Calu3 (cell line): ENCODE measurements at regions not wholly inside any gene's neighbourhood (a gene's known extent, or its start where the extent isn't known, plus 50 kb on each side); places are given as distances from the start of the nearest gene placed in this dataset.

Source experiments
- BruUV-seq: library from RNA; stranded (reverse); fragments of 400-500 nt; replicated peaks from 2 replicates; lab custom pipeline; 2021; lab: Mats Ljungman, UMichigan
- CTCF ChIA-PET: fragments of 300-600 bp; sonication (Branson Sonifier 250); formaldehyde crosslinking; loops from one replicate; lab custom pipeline; 2022; ENCODE audit warnings: antibody characterized with exemption; lab: Charles Lee
- DNase-seq: peaks from one replicate; pipeline ENCODE4 v3.0.0; 2022
- H3K27ac Mint-ChIP-seq: one replicate; pipeline ENCODE4 v1.8.0; 2022; ENCODE audit warnings: mixed read lengths; ENCODE audit not compliant: unreplicated experiment
- H3K27me3 Mint-ChIP-seq: one replicate; pipeline ENCODE4 v1.8.0; 2022; ENCODE audit warnings: mixed read lengths; ENCODE audit not compliant: unreplicated experiment
- H3K36me3 Mint-ChIP-seq: one replicate; pipeline ENCODE4 v1.8.0; 2022; ENCODE audit warnings: mild to moderate bottlenecking, moderate library complexity, mixed read lengths; ENCODE audit not compliant: insufficient read depth, unreplicated experiment
- H3K4me1 Mint-ChIP-seq: one replicate; pipeline ENCODE4 v1.8.0; 2022; ENCODE audit warnings: mild to moderate bottlenecking, low read depth, mixed read lengths; ENCODE audit not compliant: unreplicated experiment
- H3K4me3 Mint-ChIP-seq: one replicate; pipeline ENCODE4 v1.8.0; 2022; ENCODE audit warnings: mild to moderate bottlenecking, low read depth, moderate library complexity, mixed read lengths; ENCODE audit not compliant: unreplicated experiment
- H3K9me3 Mint-ChIP-seq: one replicate; pipeline ENCODE4 v1.8.0; 2022; ENCODE audit warnings: low read depth, mixed read lengths; ENCODE audit not compliant: unreplicated experiment
- CTCF ChIP-seq: fragments of 200-600 bp; IDR thresholded peaks from one replicate; pipeline ENCODE4 v1.8.0; 2022; ENCODE audit warnings: antibody characterized with exemption; ENCODE audit not compliant: unreplicated experiment
- intact Hi-C: fragments of 100-400 bp; cut with micrococcal nuclease; formaldehyde crosslinking; loops from one replicate; pipeline ENCODE4 v1.10.0; 2022; ENCODE audit not compliant: unreplicated experiment

GRCh38 chr6:81834141-81834681 is 81.7 kb upstream of the TENT5A start:
- peak; percentile 16 for DNase-seq
- Mint-ChIP-seq H3K9me3 (peaks cover 8% of the 10 kb centered on the region), H3K36me3 (peaks cover 4% of the 10 kb centered on the region), H3K27me3 (no peaks in the 10 kb centered on the region), H3K4me3 (no peak overlapping the region), H3K27ac (no peak overlapping the region), H3K4me1 (peaks cover 39% of the 10 kb centered on the region)
- no TSS peak for BruUV-seq
- TF ChIP-seq CTCF = no peak
- intact Hi-C loops = loop anchor here (5.0 kb wide), 1 partner anchor 82 kb away; the partner anchor contains the start of gene TENT5A
- CTCF ChIA-PET = interaction anchor here (0.7 kb wide), 1 partner anchor 342 kb away, joined by 3 read pairs; no protein-coding TSS in a partner anchor

GRCh38 chr6:81832304-81832703 is 79.8 kb upstream of the TENT5A start:
- Mint-ChIP-seq H3K9me3 (peaks cover 6% of the 10 kb centered on the region), H3K4me3 (no peak overlapping the region), H3K4me1 (peaks cover 20% of the 10 kb centered on the region), H3K27ac (no peak overlapping the region), H3K27me3 (no peaks in the 10 kb centered on the region), H3K36me3 (no peaks in the 10 kb centered on the region)
- TF ChIP-seq CTCF = no peak
- CTCF ChIA-PET = no interaction called here
- no peak for DNase-seq
- intact Hi-C loops = loop anchor here (5.0 kb wide), 1 partner anchor 80 kb away; the partner anchor contains the start of gene TENT5A
- BruUV-seq = no TSS peak

- Mint-ChIP-seq H3K27ac (no peak overlapping the region), H3K27me3 (no peaks in the 10 kb centered on the region), H3K36me3 (no peaks in the 10 kb centered on the region), H3K4me1 (peaks cover 16% of the 10 kb centered on the region), H3K4me3 (no peak overlapping the region), H3K9me3 (peaks cover 5% of the 10 kb centered on the region)
- intact Hi-C loops = loop anchor here (1.0 to 5.0 kb wide), 2 partner anchors 54 to 79 kb away; partner anchors contain the start of gene TENT5A
- no TSS peak for BruUV-seq
- peak; percentile 41 for DNase-seq
- TF ChIP-seq CTCF = no peak
- CTCF ChIA-PET = no interaction called here
These were observed 78.8 kb upstream of the TENT5A start for GRCh38 chr6:81831274-81831673.

GRCh38 chr6:81826784-81827183 is 74.3 kb upstream of the TENT5A start:
- no peaks in the 10 kb centered on the region for H3K36me3 Mint-ChIP-seq
- no TSS peak for BruUV-seq

More at GRCh38 chr6:81826784-81827183, 74.3 kb upstream of the TENT5A start:
- TF ChIP-seq CTCF = no peak
- intact Hi-C loops = no loop called here
- Mint-ChIP-seq H3K27ac (no peak overlapping the region), H3K9me3 (no peaks in the 10 kb centered on the region), H3K27me3 (no peaks in the 10 kb centered on the region), H3K4me3 (no peak overlapping the region), H3K4me1 (no peaks in the 10 kb centered on the region)
- no peak for DNase-seq
- CTCF ChIA-PET = no interaction called here
